ENCODE measurements at regions not wholly inside any gene's neighbourhood (a gene's known extent, or its start where the extent isn't known, plus 50 kb on each side); places are given as distances from the start of the nearest gene placed in this dataset.

GRCh38 chr21:28269173-28269572, 723.5 kb downstream of the LTN1 start:
- no peak for TF ChIP-seq POLR2A (IDR thresholded peaks at IDR 0.05)
- no peak for TF ChIP-seq CTCF (IDR thresholded peaks at IDR 0.05)

GRCh38 chr21:28268685-28269084, 724.0 kb downstream of the LTN1 start:
- Histone ChIP-seq H3K27me3 (no peaks in the 10 kb centered on the region), H3K4me3 (no peak overlapping the region), H3K36me3 (no peaks in the 10 kb centered on the region), H3K27ac (no peak overlapping the region), H3K9me3 (no peaks in the 10 kb centered on the region), H3K4me1 (no peaks in the 10 kb centered on the region)
- TF ChIP-seq POLR2A (IDR thresholded peaks at IDR 0.05) (no peak), CTCF (IDR thresholded peaks at IDR 0.05) (no peak)
- DNase-seq: no peak

More at GRCh38 chr21:28269173-28269572, 723.5 kb downstream of the LTN1 start:
- Histone ChIP-seq H3K27ac (no peak overlapping the region), H3K36me3 (no peaks in the 10 kb centered on the region), H3K9me3 (no peaks in the 10 kb centered on the region), H3K27me3 (no peaks in the 10 kb centered on the region), H3K4me1 (no peaks in the 10 kb centered on the region), H3K4me3 (no peak overlapping the region)
- DNase-seq: no peak

- Histone ChIP-seq H3K36me3 (no peaks in the 10 kb centered on the region), H3K27ac (no peak overlapping the region), H3K27me3 (no peaks in the 10 kb centered on the region), H3K4me1 (no peaks in the 10 kb centered on the region), H3K4me3 (no peak overlapping the region), H3K9me3 (no peaks in the 10 kb centered on the region)
- DNase-seq: no peak
- TF ChIP-seq CTCF (IDR thresholded peaks at IDR 0.05) (no peak), POLR2A (IDR thresholded peaks at IDR 0.05) (no peak)
These were observed 725.2 kb downstream of the LTN1 start for GRCh38 chr21:28267449-28267848.

GRCh38 chr21:28266061-28266460, 726.6 kb downstream of the LTN1 start:
- Histone ChIP-seq H3K36me3 (no peaks in the 10 kb centered on the region), H3K9me3 (no peaks in the 10 kb centered on the region), H3K4me1 (no peaks in the 10 kb centered on the region), H3K27ac (no peak overlapping the region), H3K27me3 (no peaks in the 10 kb centered on the region), H3K4me3 (no peak overlapping the region)
- DNase-seq: no peak
- TF ChIP-seq POLR2A (IDR thresholded peaks at IDR 0.05): no peak
- TF ChIP-seq CTCF (IDR thresholded peaks at IDR 0.05): no peak

- no peak for DNase-seq
- H3K4me1 ChIP-seq: no peaks in the 10 kb centered on the region
- no peaks in the 10 kb centered on the region for H3K36me3 ChIP-seq
- H3K9me3 ChIP-seq: no peaks in the 10 kb centered on the region
- H3K27ac ChIP-seq: no peak overlapping the region
- no peak for TF ChIP-seq CTCF (IDR thresholded peaks at IDR 0.05)
- no peak overlapping the region for H3K4me3 ChIP-seq
- H3K27me3 ChIP-seq: no peaks in the 10 kb centered on the region
These were observed 728.7 kb downstream of the LTN1 start for GRCh38 chr21:28263974-28264373.

- Histone ChIP-seq H3K27me3 (no peaks in the 10 kb centered on the region), H3K4me1 (no peaks in the 10 kb centered on the region), H3K27ac (no peak overlapping the region), H3K4me3 (no peak overlapping the region), H3K9me3 (no peaks in the 10 kb centered on the region), H3K36me3 (no peaks in the 10 kb centered on the region)
- TF ChIP-seq POLR2A (IDR thresholded peaks at IDR 0.05) (no peak), CTCF (IDR thresholded peaks at IDR 0.05) (no peak)
- no peak for DNase-seq
These were observed 731.4 kb downstream of the LTN1 start for GRCh38 chr21:28261298-28261697.
